Muscle layer of colon (tissue), 2 donors: ENCODE measurements at regions not wholly inside any gene's neighbourhood (a gene's known extent, or its start where the extent isn't known, plus 50 kb on each side); places are given as distances from the start of the nearest gene placed in this dataset.

ENCODE experiments used
- H3K27ac ChIP-seq: one replicate; pipeline ENCODE4 v1.7.0; 2013; ENCODE audit warnings: low read depth, mild to moderate bottlenecking, low read length, moderate library complexity
- H3K27me3 ChIP-seq, 2 donors: one replicate each; pipeline ENCODE4 v1.7.0; 2013; ENCODE audit warnings: low read length in 2 of 2, mild to moderate bottlenecking in 2 of 2; ENCODE audit not compliant: insufficient read depth in 2 of 2, control insufficient read depth in 1 of 2
- H3K36me3 ChIP-seq: one replicate; pipeline ENCODE4 v1.7.0; 2013; ENCODE audit warnings: mild to moderate bottlenecking, low read length; ENCODE audit not compliant: insufficient read depth
- H3K4me1 ChIP-seq: one replicate; pipeline ENCODE4 v1.7.0; 2013; ENCODE audit warnings: mild to moderate bottlenecking, low read length; ENCODE audit not compliant: insufficient read depth
- H3K4me3 ChIP-seq, 2 donors: one replicate each; pipeline ENCODE4 v1.7.0; 2013; ENCODE audit warnings: low read length in 2 of 2, low read depth in 1 of 2, mild to moderate bottlenecking in 1 of 2, moderate library complexity in 1 of 2
- H3K9ac ChIP-seq: one replicate; pipeline ENCODE4 v1.7.0; 2013; ENCODE audit warnings: low read length
- H3K9me3 ChIP-seq: one replicate; pipeline ENCODE4 v1.7.0; 2013; ENCODE audit warnings: mild to moderate bottlenecking, low read length
- donor health status: abdominal sarcoma.
- donor health status: Adenocarcinoma of cecum.

GRCh38 chr2:8568543-8569302, 113.1 kb upstream of the ID2 start:
- H3K36me3 ChIP-seq = no peaks in the 10 kb centered on the region
- H3K27me3 ChIP-seq = no peaks in the 10 kb centered on the region
- no peaks in the 10 kb centered on the region for H3K9me3 ChIP-seq
- no peak overlapping the region for H3K9ac ChIP-seq
- H3K27ac ChIP-seq = no peak overlapping the region
- H3K4me3 ChIP-seq = no peak overlapping the region
- no peaks in the 10 kb centered on the region for H3K4me1 ChIP-seq

GRCh38 chr2:8569332-8569930, 112.4 kb upstream of the ID2 start:
- Histone ChIP-seq H3K9me3 (no peaks in the 10 kb centered on the region), H3K4me3 (no peak overlapping the region), H3K27me3 (no peaks in the 10 kb centered on the region), H3K9ac (no peak overlapping the region), H3K36me3 (no peaks in the 10 kb centered on the region), H3K27ac (no peak overlapping the region), H3K4me1 (no peaks in the 10 kb centered on the region)

GRCh38 chr2:8570637-8571036, 111.2 kb upstream of the ID2 start:
- Histone ChIP-seq H3K36me3 (no peaks in the 10 kb centered on the region), H3K9ac (no peak overlapping the region), H3K4me3 (no peak overlapping the region), H3K9me3 (no peaks in the 10 kb centered on the region), H3K27me3 (no peaks in the 10 kb centered on the region), H3K27ac (no peak overlapping the region), H3K4me1 (no peaks in the 10 kb centered on the region)

- Histone ChIP-seq H3K36me3 (no peaks in the 10 kb centered on the region), H3K27ac (no peak overlapping the region), H3K9me3 (no peaks in the 10 kb centered on the region), H3K9ac (no peak overlapping the region), H3K27me3 (no peaks in the 10 kb centered on the region), H3K4me3 (no peak overlapping the region), H3K4me1 (no peaks in the 10 kb centered on the region)
Measured at GRCh38 chr2:8571301-8571791, 110.5 kb upstream of the ID2 start.

DNA sequence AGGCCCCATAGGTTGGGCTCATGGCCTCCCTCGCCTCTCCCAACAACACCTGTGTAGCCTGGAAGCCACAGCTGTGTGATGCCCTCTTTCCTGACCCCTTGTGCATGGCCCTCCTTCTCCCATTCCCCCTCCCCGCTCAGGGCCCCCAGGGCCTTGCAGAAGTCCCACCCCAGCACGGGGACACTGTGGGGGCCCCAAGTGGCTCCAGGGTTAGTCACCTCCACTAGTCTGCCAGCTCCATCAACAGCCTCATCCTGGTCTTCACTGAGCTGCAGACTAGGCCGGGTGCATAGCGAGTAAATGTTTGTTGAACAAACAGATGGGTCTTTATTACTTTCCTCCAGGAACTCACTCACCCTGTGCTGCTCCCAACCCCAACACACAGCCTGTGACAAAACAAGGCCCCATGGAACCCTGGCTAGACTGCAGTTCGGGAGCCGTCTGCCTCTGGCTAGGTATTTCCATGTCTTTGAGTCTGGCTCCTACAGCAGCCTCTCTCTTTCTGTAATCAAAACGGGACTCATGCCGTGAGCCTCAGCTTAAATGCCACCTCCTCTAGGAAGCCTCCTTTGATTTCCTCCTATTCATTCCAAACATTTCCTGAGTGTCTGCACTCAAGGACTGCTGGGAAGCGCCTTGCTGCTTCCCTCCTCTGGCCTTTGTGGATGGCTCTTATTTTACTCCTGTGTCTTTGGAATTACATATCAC, 109.9 kb upstream of the ID2 start:
- no peak overlapping the region for H3K4me3 ChIP-seq
- H3K27me3 ChIP-seq = no peaks in the 10 kb centered on the region
- H3K4me1 ChIP-seq = no peaks in the 10 kb centered on the region
- H3K27ac ChIP-seq = no peak overlapping the region
- H3K9ac ChIP-seq = no peak overlapping the region
- H3K36me3 ChIP-seq = no peaks in the 10 kb centered on the region
- H3K9me3 ChIP-seq = no peaks in the 10 kb centered on the region

DNA sequence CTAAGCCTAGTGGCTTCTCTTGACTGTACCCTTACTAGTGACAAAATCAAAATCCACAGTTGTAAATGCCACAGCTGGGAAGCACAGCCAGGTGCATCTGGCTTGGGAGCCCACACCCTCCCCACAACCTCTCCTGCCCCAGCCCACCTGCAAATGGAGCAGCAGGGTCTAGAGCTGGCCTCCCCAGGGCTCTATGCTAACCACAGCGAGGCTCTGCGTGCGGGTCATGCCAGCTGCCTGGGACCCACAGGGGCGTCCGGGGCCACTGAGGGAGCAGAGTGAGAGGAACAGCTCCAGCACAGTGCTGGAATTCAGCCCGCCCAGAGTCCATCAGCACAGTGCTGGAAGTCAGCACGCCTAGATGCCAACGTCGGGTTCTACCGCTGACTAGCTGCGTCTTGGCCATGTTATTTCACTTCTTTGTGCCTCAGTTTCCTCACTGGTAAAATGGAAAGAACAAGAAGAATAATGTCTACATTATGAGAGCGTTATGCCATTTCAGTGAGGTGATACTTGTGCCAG, 109.1 kb upstream of the ID2 start:
- Histone ChIP-seq H3K4me1 (no peaks in the 10 kb centered on the region), H3K9ac (no peak overlapping the region), H3K4me3 (no peak overlapping the region), H3K9me3 (no peaks in the 10 kb centered on the region), H3K36me3 (no peaks in the 10 kb centered on the region), H3K27me3 (no peaks in the 10 kb centered on the region), H3K27ac (no peak overlapping the region)

DNA sequence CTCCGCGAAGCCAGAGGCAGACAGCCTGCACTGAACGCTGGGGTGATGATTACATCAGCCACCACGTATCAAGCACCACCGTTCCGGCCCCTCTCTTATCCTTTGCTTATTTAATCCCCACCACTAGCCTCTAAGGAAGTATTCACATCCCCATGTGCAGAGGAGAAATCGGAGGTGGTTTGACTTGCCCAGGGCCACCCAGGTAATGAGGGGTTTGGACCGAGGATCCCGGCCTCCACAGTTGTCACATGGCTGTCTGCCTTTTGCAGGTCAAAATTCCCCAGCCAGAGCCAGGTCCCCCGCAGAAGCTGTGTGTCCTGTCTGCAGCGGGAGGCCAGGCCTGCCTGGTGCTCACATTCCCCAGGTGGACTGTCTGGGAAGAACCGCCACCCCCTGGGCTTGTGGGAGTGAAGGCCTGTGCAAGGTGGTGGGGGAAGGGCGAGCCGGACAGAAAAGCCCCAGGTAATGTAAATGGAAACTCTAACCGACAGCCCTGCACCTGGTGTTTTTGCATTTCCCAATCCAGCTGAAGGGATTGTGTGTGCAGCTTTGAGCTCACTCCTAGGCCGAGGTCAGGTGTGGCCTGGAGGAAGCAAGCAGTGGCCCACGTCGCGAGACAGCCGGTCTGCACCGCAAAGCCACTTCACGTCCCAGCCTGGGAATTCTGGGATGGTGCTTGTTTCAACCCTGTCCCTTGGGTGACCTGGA, 108.5 kb upstream of the ID2 start:
- no peak overlapping the region for H3K27ac ChIP-seq
- no peaks in the 10 kb centered on the region for H3K9me3 ChIP-seq
- no peak overlapping the region for H3K9ac ChIP-seq
- H3K27me3 ChIP-seq = no peaks in the 10 kb centered on the region
- H3K4me1 ChIP-seq = no peaks in the 10 kb centered on the region
- no peak overlapping the region for H3K4me3 ChIP-seq
- no peaks in the 10 kb centered on the region for H3K36me3 ChIP-seq

DNA sequence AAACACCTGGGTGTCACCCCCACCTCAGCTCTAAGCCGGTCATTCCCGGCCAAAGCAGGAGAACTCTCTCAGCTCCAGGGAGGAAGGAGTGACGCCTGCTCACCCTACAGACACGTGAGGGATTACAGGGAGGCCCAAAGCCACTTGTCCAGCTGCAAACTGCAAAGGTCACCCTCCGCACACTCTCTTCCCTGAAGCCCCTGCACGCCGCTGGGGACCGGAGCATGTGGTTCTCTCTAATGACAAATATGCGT, 108.0 kb upstream of the ID2 start:
- H3K27me3 ChIP-seq = no peaks in the 10 kb centered on the region
- H3K9ac ChIP-seq = no peak overlapping the region
- no peak overlapping the region for H3K27ac ChIP-seq
- H3K4me3 ChIP-seq = no peak overlapping the region
- H3K9me3 ChIP-seq = no peaks in the 10 kb centered on the region
- H3K4me1 ChIP-seq = no peaks in the 10 kb centered on the region
- no peaks in the 10 kb centered on the region for H3K36me3 ChIP-seq

- H3K4me1 ChIP-seq = no peaks in the 10 kb centered on the region
- no peaks in the 10 kb centered on the region for H3K9me3 ChIP-seq
- no peak overlapping the region for H3K9ac ChIP-seq
- no peak overlapping the region for H3K4me3 ChIP-seq
- no peaks in the 10 kb centered on the region for H3K27me3 ChIP-seq
- H3K36me3 ChIP-seq = no peaks in the 10 kb centered on the region
- no peak overlapping the region for H3K27ac ChIP-seq
Measured at GRCh38 chr2:8574196-8575037, 107.4 kb upstream of the ID2 start.

DNA sequence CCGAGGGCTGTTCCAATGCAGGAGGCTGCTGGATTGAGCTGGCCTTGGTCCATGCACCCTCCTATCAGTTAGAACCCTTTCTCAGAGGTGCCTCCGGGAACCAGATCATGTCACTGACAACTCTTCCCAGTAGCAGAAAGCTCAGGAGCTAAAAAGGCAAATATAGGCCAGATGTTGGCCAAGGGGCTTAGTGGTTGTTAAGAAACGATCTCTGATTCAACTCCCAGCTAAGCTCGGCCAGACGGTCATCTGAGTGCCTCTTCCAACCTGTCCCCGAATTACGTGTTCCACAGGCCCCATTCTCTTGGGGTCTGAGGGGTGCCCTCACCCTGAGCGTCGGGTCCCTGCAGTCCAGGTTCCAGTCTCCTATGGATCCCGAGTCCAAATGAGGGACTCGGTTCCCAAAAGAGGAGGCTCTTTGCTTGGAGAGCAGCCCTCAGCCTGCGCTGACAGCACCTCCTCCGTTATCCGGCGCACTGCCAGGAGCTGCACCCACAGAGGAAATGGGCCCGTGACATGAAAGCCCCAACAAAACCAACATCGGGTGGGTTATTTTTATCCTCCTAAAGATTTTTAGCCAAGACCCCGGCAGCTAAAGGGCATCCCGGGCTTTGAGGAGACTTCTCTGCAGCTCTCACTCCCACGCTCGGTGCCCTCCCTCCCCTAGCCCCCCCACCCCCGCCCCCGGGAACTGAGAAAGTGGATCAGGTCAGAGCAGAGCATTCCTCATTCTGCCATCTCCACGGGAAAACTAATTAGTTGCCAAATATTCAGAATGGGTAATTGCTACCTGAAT, 106.6 kb upstream of the ID2 start:
- Histone ChIP-seq H3K27ac (no peak overlapping the region), H3K4me3 (no peak overlapping the region), H3K4me1 (no peaks in the 10 kb centered on the region), H3K9ac (no peak overlapping the region), H3K27me3 (no peaks in the 10 kb centered on the region), H3K36me3 (no peaks in the 10 kb centered on the region), H3K9me3 (no peaks in the 10 kb centered on the region)
